WERI-Rb-1 (cell line): ENCODE measurements at regions not wholly inside any gene's neighbourhood (a gene's known extent, or its start where the extent isn't known, plus 50 kb on each side); places are given as distances from the start of the nearest gene placed in this dataset.

Experiments used
- DNase-seq: peaks from one replicate; pipeline ENCODE4 v3.0.0-alpha.2; 2020
- H3K27ac ChIP-seq: fragments of 250-450 bp; sonication (Bioruptor Pico); 2 replicates; pipeline ENCODE4 v1.5.1; 2020; ENCODE audit warnings: mild to moderate bottlenecking, moderate library complexity
- H3K27me3 ChIP-seq: fragments of 250-450 bp; sonication (Bioruptor Pico); 2 replicates; pipeline ENCODE4 v1.5.1; 2021; ENCODE audit warnings: mild to moderate bottlenecking, low read depth, moderate library complexity; ENCODE audit not compliant: insufficient read depth, severe bottlenecking
- H3K36me3 ChIP-seq: fragments of 250-450 bp; sonication (Bioruptor Pico); 2 replicates; pipeline ENCODE4 v1.5.1; 2020; ENCODE audit warnings: mild to moderate bottlenecking, moderate library complexity
- H3K4me3 ChIP-seq: 2 replicates; pipeline ENCODE4 v1.5.1; 2011; ENCODE audit warnings: low read depth, mild to moderate bottlenecking, control low read depth, low read length
- H3K9me3 ChIP-seq: fragments of 250-450 bp; sonication (Bioruptor Pico); 2 replicates; pipeline ENCODE4 v1.5.1; 2021; ENCODE audit warnings: mild to moderate bottlenecking, moderate library complexity; ENCODE audit not compliant: severe bottlenecking
- TF ChIP-seq, protein P1 (sequence below): IDR thresholded peaks from 2 replicates; pipeline ENCODE4 v1.5.1; 2011; ENCODE audit warnings: low read depth, mild to moderate bottlenecking, control low read depth, inconsistent platforms, low read length

- no peaks in the 10 kb centered on the region for H3K9me3 ChIP-seq
- H3K4me3 ChIP-seq: no peak overlapping the region
- H3K27ac ChIP-seq: no peak overlapping the region
- H3K36me3 ChIP-seq: no peaks in the 10 kb centered on the region
- H3K27me3 ChIP-seq: peaks cover 56% of the 10 kb centered on the region
- no peak for DNase-seq
- TF ChIP-seq, protein P1, sequence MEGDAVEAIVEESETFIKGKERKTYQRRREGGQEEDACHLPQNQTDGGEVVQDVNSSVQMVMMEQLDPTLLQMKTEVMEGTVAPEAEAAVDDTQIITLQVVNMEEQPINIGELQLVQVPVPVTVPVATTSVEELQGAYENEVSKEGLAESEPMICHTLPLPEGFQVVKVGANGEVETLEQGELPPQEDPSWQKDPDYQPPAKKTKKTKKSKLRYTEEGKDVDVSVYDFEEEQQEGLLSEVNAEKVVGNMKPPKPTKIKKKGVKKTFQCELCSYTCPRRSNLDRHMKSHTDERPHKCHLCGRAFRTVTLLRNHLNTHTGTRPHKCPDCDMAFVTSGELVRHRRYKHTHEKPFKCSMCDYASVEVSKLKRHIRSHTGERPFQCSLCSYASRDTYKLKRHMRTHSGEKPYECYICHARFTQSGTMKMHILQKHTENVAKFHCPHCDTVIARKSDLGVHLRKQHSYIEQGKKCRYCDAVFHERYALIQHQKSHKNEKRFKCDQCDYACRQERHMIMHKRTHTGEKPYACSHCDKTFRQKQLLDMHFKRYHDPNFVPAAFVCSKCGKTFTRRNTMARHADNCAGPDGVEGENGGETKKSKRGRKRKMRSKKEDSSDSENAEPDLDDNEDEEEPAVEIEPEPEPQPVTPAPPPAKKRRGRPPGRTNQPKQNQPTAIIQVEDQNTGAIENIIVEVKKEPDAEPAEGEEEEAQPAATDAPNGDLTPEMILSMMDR: no peak
Measured at GRCh38 chr16:79483336-79483735, 117.2 kb downstream of the MAF start.

GRCh38 chr16:79482011-79482410 is 118.5 kb downstream of the MAF start:
- Histone ChIP-seq H3K4me3 (no peak overlapping the region), H3K27ac (no peak overlapping the region), H3K9me3 (no peaks in the 10 kb centered on the region), H3K36me3 (no peaks in the 10 kb centered on the region), H3K27me3 (peaks cover 58% of the 10 kb centered on the region)
- TF ChIP-seq, protein P1: no peak
- no peak for DNase-seq

GRCh38 chr16:79480929-79481328 is 119.6 kb downstream of the MAF start:
- DNase-seq: no peak
- Histone ChIP-seq H3K4me3 (no peak overlapping the region), H3K36me3 (no peaks in the 10 kb centered on the region), H3K27ac (no peak overlapping the region), H3K27me3 (peaks cover 52% of the 10 kb centered on the region), H3K9me3 (no peaks in the 10 kb centered on the region)
- TF ChIP-seq, protein P1: no peak

DNA sequence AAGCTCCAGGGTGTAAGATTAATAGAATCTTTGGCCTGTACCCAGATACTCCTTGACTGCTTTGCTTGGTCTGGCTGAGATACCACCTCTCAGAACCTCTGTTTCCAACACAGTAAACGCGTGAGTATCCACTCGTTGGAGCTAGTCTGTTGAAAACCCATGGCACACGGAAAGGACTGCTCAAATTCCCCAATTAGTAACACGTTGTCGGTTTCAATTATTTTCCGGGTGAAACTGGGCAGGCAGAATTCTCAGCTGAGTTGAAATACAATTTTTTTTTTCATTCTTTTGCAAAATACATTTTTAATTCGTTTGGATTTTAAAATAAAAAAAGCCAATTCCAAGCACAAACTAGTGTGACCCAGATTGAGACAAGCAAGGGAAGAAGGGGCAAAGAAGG is 120.5 kb downstream of the MAF start:
- TF ChIP-seq, protein P1: no peak
- Histone ChIP-seq H3K27me3 (peaks cover 49% of the 10 kb centered on the region), H3K27ac (no peak overlapping the region), H3K9me3 (no peaks in the 10 kb centered on the region), H3K36me3 (no peaks in the 10 kb centered on the region), H3K4me3 (no peak overlapping the region)
- no peak for DNase-seq

DNA sequence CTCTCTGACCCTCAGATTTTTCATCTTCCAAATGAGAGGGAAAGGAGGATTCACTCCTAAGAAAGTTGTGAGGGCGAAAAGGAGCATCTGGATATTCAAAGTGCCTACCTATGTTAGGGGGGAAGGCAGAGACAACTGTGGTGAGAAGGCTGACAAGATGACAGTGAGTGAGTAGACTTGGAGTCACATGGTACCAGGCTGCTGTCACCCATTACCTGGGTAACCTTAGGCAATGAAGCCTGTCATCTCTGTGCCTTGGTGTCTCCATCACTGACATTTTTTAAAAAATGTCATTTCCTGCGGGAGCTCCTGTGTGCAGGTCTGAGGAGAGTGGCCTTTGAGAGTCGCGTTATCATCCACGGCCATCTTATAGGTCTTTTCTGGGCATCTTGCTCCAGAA is 124.0 kb downstream of the MAF start:
- no peak overlapping the region for H3K4me3 ChIP-seq
- no peaks in the 10 kb centered on the region for H3K36me3 ChIP-seq
- H3K9me3 ChIP-seq: no peaks in the 10 kb centered on the region
- DNase-seq: no peak
- peaks cover 54% of the 10 kb centered on the region for H3K27me3 ChIP-seq
- no peak overlapping the region for H3K27ac ChIP-seq
- TF ChIP-seq, protein P1: no peak

GRCh38 chr16:79475841-79476240 is 124.7 kb downstream of the MAF start:
- no peaks in the 10 kb centered on the region for H3K36me3 ChIP-seq
- H3K27ac ChIP-seq: no peak overlapping the region
- H3K9me3 ChIP-seq: no peaks in the 10 kb centered on the region
- no peak for DNase-seq
- TF ChIP-seq, protein P1: no peak
- no peak overlapping the region for H3K4me3 ChIP-seq
- peaks cover 53% of the 10 kb centered on the region for H3K27me3 ChIP-seq
